OCI-M1 (cell line): ENCODE measurements at regions not wholly inside any gene's neighbourhood (a gene's known extent, or its start where the extent isn't known, plus 50 kb on each side); places are given as distances from the start of the nearest gene placed in this dataset.

Experiments used
- DNase-seq: peaks from one replicate; lab custom pipeline; 2025; lab: John Stamatoyannopoulos, UW

DNA sequence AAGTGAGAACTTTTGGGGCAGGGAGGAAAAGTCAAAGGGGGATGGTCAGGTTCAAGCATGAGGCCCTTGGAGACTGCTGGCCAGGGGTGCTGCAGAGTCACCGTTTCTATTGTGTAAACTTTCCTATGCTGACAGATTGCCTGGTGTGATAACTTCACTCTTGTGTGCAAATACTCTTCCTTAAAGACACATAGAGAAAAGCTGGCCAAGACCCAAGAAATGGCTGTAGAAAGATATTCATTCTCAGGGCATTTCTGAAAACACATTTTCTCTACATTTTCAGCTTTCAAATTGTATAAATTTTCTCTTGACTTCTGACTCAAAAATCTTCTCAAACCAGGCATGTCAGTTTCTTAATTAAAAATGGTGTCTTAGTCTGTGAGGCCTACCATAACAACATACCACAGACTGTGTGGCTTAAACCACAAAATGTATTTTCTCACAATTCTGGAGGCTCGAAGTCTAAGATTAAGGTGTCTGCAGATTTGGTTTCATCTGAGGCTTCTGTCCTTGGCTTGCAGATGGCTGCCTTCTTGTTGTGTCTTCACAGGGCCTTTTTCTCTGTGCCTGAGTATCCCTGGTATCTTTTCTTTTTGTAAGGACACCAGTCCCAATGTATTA, 304.5 kb downstream of the KCNRG start:
- peak; percentile 91 for DNase-seq

DNA sequence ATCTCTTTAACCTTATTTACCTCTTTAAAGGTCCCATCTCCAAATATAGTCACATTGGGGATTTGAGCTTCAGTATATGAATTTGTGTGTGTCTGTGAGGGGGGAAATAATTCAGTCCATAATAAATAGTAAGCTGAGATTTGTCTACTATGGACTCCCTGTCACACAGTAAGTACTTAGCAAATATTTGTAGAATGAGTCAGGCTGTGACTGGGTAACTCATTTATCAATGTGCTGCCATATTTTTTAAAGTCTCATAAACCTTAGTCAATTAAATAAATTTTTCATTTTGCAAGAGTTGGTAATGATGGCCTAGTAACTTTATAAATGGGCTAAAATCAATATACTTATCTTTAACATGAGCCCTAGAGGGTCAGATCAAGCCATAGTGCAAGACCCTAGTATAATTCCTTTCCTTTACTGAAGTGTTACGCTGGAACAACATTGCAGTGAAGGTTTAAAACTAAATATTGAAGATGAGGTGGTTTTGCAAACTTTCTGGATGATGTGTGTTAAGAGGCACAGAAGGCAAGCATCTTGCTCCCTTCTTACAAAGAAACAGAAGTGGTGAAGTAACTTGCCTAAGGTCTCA, 305.1 kb downstream of the KCNRG start:
- peak; percentile 28 for DNase-seq

DNA sequence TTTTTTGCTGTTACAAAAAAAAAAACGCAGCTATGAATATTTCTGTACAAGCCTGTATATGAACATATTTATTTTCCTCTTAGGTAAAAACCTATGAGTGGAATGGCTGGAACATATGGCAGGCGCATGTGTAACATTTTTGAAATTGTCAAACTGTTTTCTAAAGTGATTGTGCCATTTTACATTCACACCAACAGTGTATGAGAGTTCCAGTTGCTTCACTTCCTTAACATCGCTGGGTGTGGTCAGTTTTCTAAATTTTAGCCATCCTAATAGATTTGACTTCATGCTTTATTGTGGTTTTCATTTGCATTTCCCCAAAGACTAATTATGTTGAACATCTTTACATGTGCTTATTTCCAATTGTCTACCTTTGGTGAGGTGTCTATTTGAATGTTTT, 306.8 kb downstream of the KCNRG start:
- DNase-seq, result peak; percentile 16

DNA sequence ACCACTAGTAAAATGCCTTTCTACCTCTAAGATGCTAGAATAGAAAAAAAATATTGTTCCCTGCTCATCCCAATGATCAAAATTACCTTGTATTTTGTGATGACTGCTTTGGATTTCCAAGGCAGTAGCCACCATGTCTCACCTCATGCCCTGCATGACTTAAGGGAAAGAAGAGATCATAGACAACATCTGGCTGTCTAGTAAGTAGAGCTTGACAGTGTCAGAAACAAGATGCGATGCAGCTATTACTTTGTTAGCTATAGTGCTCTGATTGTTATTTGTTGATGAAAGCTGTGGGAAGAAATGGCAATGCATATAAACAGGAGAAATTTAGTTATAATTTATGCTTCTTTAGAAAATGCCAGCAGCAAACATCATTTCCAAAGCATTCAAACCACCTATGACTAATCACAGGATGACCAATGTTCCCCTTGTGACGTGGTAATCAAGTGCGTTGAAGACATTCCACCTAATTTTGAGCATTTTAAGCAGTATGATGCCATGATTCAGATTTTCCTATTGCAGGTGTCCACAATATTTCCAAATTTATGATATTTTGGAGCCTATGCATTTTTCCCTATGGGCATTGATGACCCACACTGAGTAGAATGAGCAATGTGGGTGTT, 308.3 kb downstream of the KCNRG start:
- no peak for DNase-seq

DNA sequence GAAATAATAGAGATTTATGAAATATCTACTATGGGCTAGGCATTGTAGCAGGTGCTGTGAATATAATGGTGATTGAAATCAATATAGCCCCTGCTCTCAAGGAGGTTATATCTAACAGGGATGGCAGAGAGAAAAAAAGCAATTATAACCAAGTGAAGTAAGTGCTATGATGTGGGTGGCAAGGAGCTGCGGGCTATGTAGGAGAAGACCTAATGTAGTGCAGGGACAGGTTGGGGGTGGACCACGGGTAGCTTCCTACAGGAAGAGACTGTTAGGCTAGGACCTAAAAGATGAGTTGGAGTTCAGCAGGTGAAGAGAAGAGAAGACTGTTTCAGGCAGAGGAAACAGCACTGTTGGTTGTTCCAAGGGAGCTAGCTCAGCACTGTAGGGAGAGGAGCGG, 311.0 kb downstream of the KCNRG start:
- no peak for DNase-seq

DNA sequence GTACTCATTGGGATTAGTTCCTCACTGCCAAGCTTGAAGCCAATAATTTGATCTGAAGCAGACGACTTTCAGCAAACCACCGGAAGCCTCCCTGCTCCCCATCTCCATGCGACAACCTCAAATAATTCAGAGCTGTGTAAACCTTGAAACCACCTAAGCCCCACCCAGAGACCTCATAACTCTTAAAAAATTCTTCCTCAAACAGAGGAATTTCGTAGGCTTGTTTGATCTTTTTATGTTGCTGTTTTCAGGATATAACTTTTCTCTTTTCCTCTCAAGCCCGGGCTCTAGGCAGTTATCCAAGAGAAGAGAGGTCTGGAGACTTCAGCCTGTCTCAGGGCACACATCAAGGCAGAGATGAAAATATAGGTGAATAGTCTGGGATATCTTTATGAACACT, 311.6 kb downstream of the KCNRG start:
- DNase-seq, result no peak

DNA sequence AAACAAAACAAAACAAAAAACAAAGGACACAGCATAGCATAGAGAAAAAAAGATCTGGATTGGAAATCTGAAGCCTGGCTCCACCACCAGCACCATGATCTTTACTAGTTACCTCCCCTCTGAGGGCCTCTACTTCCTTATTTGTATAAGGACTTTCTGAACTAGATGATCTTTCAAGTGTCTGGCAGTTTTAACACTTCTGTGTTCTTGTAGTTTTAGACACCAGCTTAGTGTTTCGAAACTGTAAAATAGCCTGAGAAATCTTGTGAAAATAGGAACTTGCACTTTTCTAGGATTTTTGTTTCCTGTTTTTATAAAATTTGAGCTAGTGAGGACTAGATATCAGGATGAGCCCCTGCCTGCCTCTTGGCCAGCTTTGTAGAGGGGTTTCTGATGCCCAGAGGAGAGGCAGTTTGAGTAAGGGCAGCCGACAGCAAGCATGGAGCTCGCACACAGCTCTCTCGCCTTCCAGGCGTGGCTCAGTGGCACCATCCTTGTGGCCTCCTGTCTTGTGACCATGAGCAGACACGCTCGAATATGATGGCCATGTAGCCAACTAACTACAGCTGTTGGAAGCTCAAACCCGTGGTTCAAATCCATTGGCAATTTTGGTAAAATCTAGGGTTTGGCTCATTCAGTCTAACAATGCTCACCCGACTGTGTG, 319.0 kb downstream of the KCNRG start:
- peak; percentile 66 for DNase-seq

DNA sequence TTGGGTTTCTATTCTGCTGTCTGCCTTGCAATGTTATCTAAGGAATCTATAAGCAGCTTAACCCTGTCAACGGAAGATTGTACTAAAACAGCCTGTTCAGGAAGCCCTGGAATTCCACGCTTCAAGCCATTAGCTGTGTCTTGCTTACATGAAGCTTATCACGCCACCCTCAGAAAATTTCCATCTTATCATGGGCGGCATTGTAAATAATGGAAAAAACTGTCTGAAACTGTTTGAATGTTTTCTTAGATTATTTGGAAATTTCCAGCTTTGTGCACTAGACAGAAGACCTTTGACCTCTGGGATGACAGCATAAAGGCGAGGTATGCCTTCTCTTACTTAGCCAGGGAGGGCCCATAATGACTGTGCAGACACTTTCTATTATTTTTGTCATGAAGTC, 319.7 kb downstream of the KCNRG start:
- no peak for DNase-seq

DNA sequence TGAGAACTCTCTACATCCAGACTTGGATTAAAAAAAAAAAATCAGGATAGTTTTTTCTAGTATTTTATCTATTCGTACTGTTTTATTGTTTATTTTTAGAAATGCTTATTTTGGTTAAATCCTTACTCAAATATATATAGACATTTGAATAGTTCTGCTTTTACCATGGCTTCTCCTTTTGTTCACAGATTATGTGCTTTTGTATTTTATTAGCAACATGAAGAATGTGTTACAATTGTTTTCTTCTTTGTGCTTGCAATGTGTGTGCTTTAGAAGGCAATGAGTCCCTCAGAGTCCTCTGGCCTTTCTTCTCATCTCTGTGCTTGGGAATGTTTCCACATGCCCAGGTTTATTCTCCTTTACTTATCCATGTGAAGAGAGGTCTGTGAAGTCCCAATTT, 324.0 kb downstream of the KCNRG start:
- no peak for DNase-seq

DNA sequence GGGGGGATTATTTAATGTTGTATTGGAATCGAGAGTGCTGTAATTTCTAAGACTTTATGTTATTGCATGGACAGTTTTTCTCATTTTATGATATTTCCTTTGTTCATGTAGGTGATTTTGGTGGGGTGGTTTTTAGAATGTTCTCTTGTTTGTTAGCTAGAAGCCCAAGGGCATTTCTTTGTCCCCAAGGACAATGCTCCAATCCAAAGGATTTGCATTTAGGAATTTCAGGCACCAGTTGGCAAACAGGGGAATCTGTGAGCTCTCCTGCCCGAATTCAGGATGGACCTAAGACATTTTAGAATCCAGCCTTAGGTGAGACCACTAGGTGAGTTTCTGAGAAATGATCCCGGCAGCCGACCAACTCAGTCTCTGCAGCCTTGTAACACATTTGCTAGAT, 324.9 kb downstream of the KCNRG start:
- DNase-seq, result no peak

DNA sequence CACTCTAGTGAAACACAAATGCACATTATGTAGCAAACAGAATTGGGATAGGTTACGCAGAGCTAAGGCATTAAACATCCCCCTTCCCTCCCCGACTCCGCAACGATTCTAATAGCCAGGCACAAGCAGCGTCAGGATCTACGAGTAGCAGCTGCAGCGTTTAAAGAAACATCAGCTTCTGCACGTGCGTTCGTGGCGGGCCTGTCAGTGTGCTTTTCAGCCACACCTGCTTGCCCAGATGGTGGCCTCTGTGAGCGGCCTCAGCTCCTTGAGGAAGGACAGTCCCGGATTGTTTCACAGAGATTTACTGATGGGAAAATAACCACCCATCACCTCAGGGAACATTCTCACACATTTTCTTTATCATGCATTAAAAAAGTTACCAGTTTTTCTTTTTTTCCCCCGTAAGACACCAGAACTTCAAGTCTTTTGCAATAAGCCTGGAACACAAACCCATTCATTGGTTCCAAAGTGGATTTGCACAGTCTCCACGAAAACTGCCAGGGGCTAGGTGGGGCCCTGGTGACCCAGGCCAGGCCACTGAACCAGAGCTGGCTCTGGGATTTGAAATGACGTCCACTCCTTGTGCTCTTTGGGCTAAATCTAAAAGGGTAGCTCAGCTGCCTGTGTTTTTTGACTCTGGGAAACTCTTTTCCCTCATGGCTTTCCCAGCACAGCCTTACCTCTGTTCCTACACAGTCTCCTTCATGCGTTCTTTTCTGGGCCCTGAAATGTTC, 325.5 kb downstream of the KCNRG start:
- no peak for DNase-seq

DNA sequence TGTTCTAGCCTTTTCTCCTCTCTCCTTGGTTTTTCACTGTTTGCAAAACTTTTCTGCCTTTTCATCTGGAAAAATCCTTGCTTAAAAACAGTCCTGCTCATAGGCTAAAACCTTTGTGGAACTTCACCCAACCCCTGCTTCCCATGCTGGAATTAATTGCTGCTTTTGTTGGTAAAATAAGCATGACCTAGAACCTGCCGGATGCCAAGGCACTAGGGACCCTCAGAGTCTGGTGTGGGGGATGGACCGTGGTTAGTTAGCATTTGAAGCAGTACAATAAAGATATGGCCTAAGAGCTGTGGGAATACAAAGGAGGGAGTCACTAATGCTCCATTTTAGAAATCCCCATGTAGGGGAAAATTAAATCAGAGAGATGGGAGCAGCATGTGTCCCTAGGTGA, 326.3 kb downstream of the KCNRG start:
- no peak for DNase-seq

DNA sequence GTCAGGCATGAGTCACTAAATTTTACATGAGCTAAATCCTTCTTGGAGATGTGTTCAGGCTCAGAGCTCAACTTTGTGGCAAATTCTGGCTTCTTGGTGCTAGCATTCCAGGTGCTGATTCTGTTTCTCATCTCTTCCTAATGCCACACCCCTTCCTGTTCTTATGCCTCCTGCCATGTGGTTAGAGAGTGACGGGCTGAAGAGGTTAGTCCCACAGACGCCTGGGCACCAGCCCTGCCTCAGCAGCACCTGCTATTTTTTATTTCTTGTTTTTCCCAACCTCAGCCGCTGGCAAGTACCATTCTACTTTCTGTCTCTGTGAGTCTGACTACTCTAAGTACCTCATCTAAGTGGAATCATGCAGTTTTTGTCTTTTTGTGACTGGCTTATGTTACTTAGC, 329.5 kb downstream of the KCNRG start:
- DNase-seq, result no peak

DNA sequence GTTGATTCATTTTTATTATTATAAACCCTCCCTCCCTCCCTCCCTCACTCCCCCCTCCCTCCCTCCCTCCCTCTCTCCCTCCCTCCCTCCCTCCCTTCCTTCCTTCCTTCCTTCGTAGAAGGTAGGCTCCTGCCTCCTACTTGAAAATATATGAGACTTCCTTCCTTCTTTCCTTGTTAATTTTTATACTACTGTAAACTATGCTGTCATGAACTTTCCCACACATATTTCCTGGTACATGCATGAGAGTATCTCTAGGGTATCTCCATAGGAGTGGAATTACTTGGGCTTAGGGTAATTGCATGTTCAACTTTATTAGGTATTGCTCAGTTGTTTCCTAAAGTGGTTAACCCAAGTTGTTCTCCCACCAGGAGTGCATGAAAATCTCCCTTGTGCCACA, 330.6 kb downstream of the KCNRG start:
- no peak for DNase-seq

DNA sequence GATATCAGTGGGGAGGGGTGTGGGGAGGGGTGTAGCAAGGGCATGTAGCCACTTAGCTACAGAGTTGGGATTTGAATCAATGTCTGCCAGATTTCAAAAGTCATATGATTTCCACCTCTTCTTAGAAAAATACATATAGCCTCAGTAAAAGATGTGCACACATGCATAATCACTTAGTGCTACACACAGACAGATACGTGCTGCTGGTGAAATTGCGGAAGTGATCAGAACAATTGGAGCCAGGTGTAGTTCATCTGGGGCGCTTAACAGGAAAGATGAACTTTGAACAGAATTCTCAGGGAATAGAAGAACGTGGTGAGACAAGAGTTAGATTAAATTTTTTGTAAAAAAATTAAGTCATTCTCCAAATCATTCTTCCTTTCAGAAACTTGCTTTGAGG, 333.1 kb downstream of the KCNRG start:
- DNase-seq, result no peak

DNA sequence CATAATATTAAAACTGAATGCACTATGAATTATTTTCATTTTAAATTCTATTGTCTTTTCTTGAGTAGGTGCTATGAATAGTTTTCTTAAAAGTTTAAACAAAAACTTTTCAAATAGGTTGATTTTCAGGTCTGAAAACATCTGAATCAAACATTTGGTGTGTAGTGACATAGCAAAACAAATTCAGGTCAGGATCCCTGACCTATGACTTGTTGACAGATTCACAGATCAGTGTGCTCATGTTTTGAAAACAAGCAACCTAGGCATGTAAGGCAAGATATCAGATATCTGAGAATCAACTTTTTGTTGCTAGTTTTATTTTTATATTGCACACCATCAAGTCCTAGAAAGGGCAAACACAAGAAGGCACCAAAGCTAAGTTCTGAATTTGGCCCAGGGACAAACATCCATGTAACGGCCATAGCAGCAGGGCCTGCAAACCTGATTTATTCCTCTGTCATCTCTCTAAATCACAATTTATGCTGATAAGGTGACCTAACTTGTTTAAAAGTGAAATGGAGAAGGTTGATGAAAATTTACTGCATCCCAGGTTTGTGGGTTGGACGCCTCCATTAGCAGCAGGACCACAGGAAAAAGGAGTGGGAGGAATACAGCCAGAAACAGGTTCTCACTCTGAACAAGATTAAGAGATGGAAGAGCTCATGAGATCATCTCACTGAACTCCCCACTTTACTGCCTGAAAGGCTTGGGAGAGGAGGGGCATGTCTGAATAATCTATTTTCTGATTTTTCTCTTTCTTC, 337.7 kb downstream of the KCNRG start:
- no peak for DNase-seq

DNA sequence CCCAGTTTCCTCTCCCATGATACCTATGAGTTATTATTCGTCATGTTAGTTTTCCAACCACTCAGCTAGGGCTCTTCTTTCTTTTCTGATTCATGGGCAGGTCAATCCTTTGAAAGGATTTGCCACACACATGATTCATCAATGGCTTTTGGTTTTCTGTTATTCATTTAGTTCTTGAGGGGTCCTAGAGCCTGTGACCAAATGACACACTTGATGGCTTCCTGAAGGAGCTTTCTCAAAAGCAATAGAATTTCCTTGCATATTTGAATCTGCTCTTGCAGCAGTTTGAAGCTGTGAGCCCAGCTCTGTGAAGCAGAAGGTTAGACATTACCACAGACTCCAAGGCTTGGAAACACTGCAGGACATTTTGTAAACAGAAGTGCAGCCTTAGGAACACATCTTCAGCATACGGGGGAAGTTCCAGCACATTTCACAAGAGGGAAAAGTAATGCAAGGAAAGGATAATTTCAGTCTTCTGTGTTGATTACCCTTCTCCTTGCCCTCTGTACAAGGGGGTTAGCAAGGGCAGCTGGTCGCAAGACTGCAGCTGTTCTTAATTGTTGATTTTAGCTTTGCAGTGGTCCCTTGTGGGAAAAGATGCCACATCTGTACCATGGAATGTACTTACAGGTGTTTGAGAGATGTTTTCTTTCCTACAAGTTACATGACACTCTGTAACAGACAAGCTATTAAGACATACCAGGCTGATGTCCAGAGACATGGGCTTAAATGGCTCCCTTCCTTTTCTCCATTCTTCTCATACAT, 338.6 kb downstream of the KCNRG start:
- no peak for DNase-seq

DNA sequence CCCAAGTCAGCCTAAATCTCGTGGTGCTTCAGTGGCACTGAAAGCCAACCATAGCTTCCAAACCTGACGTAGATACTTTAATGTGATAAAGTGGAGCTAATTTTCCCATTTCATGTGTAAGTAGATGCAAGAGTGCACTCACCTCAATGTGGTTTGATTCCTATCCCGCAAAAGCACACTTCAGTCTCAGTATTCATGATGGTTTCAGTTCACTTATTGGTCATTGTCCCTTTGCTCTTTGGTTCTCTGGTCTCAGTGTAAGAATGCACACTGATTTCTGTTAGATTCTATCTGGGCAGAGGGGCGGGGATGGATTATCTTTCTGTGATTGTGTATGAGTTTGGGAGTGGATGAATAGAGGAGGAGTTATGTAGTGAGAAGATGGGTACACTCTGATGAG, 340.6 kb downstream of the KCNRG start:
- no peak for DNase-seq

DNA sequence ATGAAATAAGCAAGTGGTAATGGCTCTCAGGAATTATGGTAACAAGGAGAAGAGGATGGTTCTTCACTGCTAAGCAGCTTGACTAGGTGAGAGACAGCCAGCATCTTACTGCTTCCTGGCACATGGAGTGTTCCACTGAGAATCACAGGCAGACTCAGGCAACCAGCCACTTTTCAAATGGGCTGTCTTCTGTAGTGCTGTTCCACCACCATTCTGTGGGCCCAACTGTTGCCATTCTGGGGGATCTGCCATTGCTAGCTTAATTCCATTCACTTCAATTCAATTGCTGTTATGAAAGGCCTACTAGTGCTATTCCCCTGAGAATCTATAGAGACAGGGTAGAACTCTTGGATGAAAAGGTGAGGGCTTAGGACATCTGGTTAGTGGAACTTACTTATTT, 341.9 kb downstream of the KCNRG start:
- no peak for DNase-seq

DNA sequence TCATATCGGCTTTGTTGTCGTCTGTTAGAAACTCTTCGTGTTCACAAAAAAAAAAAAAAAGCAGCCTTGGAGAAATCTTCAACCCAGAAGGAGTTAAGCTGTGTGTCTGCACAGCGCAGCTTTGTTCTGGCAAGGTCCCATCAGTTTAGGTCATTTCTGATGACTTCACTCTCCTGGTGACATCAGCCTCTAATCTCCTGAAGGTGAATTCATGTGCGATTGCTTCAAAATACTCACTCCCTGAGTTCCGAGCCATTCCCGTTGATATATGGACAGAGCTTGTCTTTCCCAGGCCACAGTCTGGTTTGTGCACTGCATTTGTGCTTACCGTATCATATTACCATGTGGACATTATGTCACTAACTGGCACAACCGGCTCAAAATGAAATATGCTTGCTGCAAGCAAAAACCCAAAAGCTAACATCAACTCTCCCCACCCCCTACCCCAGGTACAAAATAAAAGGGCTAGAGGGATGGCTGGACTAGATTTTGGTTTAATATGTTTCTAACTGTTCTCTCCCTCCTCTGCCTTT, 342.4 kb downstream of the KCNRG start:
- DNase-seq, result no peak
